ENCODE measurements at regions not wholly inside any gene's neighbourhood (a gene's known extent, or its start where the extent isn't known, plus 50 kb on each side); places are given as distances from the start of the nearest gene placed in this dataset.
"Not testable (repeated sequence)": the region's sequence is repeated elsewhere in the genome, so short reads cannot be mapped to it uniquely, and the experiment has no call there.

DNA sequence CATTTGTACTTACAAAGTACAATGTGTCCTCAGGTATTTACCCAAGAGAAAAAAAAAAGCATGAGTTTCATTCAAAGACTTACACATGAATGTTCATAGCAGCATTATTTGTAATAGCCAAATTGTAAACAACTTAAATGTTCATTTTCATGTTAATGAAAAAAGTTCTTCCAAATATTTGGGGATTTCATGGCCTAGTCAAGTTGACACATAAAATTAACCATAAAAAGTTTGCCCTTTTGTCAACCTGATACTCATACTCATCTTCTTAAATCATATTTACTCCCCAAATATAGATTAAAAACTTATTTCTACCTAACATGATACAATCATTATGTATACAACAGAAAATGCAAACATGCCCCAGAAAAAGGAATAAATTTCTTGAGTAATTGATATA is 112.5 kb upstream of the EMCN start:
- H3K27me3 ChIP-seq = no peaks in the 10 kb centered on the region
- H3K4me3 ChIP-seq = no peak overlapping the region
- no peaks in the 10 kb centered on the region for H3K36me3 ChIP-seq
- intact Hi-C loops (cut with DNase I) = no loop called here
- no peak overlapping the region for H3K27ac ChIP-seq
- TF ChIP-seq, protein P1, sequence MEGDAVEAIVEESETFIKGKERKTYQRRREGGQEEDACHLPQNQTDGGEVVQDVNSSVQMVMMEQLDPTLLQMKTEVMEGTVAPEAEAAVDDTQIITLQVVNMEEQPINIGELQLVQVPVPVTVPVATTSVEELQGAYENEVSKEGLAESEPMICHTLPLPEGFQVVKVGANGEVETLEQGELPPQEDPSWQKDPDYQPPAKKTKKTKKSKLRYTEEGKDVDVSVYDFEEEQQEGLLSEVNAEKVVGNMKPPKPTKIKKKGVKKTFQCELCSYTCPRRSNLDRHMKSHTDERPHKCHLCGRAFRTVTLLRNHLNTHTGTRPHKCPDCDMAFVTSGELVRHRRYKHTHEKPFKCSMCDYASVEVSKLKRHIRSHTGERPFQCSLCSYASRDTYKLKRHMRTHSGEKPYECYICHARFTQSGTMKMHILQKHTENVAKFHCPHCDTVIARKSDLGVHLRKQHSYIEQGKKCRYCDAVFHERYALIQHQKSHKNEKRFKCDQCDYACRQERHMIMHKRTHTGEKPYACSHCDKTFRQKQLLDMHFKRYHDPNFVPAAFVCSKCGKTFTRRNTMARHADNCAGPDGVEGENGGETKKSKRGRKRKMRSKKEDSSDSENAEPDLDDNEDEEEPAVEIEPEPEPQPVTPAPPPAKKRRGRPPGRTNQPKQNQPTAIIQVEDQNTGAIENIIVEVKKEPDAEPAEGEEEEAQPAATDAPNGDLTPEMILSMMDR (IDR thresholded peaks at IDR 0.05) = no peak
- no peak for TF ChIP-seq POLR2A (IDR thresholded peaks at IDR 0.05)
- no peak for DNase-seq
- H3K9me3 ChIP-seq = peaks cover 0 to 8% (median 5%) of the 10 kb centered on the region in 3 donors
- H3K4me1 ChIP-seq = no peaks in the 10 kb centered on the region

DNA sequence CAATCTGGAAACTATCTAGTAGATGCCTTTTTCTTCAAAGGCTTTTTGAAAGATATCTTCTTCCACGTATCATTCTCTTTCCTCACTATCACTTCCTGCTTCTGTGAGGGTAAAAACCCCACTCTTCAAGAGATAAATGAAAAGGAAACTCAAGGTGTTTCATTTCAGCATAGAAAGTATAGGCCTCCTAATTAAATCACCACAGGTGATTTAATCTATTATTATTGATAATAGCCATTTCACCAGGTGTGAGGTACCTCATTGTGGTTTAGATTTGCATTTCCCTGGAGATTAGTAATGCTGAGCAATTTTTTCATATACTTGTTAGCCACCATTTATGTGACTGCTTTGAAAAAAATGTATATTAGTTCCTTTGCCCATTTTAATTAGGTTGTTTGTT is 92.0 kb upstream of the EMCN start:
- no peaks in the 10 kb centered on the region for H3K36me3 ChIP-seq
- H3K4me3 ChIP-seq = no peak overlapping the region
- intact Hi-C loops (cut with DNase I) = no loop called here
- TF ChIP-seq POLR2A (IDR thresholded peaks at IDR 0.05) = no peak
- TF ChIP-seq, protein P1 (IDR thresholded peaks at IDR 0.05) = no peak
- 73 to 88% methylated on average over 1 of the region's 1 CpG for WGBS, 2 donors
- H3K4me1 ChIP-seq = no peaks in the 10 kb centered on the region
- no peaks in the 10 kb centered on the region for H3K27me3 ChIP-seq
- no peaks in the 10 kb centered on the region for H3K9me3 ChIP-seq
- no peak overlapping the region for H3K27ac ChIP-seq
- no peak for DNase-seq

DNA sequence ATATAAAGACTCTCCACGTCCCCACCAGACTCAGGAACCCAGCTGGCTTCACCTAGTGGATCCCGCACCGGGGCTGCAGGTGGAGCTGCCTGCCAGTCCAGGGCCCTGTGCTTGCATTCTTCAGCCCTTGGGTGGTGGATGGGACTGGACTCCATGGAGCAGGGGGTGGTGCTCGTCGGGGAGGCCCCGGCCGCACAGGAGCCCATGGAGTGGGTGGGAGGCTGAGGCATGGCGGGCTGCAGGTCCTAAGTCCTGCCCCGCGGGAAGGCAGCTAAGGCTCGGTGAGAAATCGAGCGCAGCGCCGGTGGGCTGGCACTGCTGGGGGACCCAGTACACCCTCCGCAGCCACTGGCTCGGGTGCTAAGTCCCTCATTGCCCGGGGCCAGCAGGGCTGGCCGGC is 90.8 kb upstream of the EMCN start:
- H3K9me3 ChIP-seq; H3K4me1 ChIP-seq; H3K27ac ChIP-seq; DNase-seq; H3K27me3 ChIP-seq; H3K36me3 ChIP-seq; H3K4me3 ChIP-seq; intact Hi-C loops (cut with DNase I): not testable (repeated sequence)
- WGBS, 2 donors = 100% methylated on average over 2 of the region's 19 CpGs; no CpG with 5 or more reads in 1 of the 2 donors

DNA sequence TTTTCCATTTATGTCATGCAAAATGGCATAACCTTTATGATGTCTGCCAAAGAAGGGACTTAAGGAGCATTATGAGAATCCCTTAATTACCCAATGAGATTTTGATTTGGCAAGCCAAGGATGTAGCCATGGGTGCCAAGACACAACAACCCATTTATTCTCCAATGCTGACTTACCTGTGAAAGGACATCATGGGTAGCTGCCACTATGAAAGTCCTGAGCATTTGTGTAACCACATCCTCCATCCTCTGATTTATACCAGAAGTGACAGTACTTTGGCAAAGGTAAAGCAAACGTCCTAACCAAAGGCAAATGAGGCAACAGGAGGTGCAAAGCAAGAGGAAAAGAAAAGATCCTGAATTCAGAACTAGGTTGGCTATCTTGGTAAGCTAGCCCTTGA is 87.3 kb upstream of the EMCN start:
- WGBS, 2 donors = 7 to 17% methylated on average over 1 of the region's 1 CpG
- no peaks in the 10 kb centered on the region for H3K27me3 ChIP-seq
- no peaks in the 10 kb centered on the region for H3K36me3 ChIP-seq
- H3K9me3 ChIP-seq = no peaks in the 10 kb centered on the region
- no peak overlapping the region for H3K27ac ChIP-seq
- H3K4me3 ChIP-seq = no peak overlapping the region
- no peaks in the 10 kb centered on the region for H3K4me1 ChIP-seq
- TF ChIP-seq POLR2A (IDR thresholded peaks at IDR 0.05) = no peak
- TF ChIP-seq, protein P1 (IDR thresholded peaks at IDR 0.05) = no peak
- intact Hi-C loops (cut with DNase I) = no loop called here
- DNase-seq = no peak

DNA sequence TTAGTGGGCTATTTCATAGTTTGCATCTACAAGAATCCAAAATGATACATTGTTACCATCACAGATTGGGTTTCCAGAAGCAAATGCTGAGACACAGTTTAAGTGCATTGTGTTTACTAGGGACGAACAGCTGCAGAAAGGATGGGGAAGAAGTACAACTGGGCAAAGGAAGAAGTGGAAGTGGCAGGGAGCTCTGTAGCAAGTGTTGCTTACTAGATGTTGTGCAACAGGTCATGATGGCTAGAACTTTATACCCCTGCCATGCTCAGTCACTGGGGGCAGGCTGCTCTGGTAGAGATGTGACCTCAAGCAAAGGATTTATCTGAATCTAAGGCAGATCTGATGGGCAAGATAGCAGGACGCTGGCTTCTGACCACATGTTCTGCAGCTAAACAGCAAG is 76.1 kb upstream of the EMCN start:
- TF ChIP-seq POLR2A (IDR thresholded peaks at IDR 0.05) = no peak
- TF ChIP-seq, protein P1 (IDR thresholded peaks at IDR 0.05) = no peak
- H3K4me1 ChIP-seq = peaks cover 0 to 8% (median 0%) of the 10 kb centered on the region in 3 donors
- H3K36me3 ChIP-seq = no peaks in the 10 kb centered on the region
- H3K27me3 ChIP-seq = no peaks in the 10 kb centered on the region
- 31 to 47% methylated on average over 2 of the region's 2 CpGs for WGBS, 2 donors
- no peak for DNase-seq
- no peak overlapping the region for H3K4me3 ChIP-seq
- no peak overlapping the region for H3K27ac ChIP-seq
- H3K9me3 ChIP-seq = no peaks in the 10 kb centered on the region
- intact Hi-C loops (cut with DNase I) = no loop called here

DNA sequence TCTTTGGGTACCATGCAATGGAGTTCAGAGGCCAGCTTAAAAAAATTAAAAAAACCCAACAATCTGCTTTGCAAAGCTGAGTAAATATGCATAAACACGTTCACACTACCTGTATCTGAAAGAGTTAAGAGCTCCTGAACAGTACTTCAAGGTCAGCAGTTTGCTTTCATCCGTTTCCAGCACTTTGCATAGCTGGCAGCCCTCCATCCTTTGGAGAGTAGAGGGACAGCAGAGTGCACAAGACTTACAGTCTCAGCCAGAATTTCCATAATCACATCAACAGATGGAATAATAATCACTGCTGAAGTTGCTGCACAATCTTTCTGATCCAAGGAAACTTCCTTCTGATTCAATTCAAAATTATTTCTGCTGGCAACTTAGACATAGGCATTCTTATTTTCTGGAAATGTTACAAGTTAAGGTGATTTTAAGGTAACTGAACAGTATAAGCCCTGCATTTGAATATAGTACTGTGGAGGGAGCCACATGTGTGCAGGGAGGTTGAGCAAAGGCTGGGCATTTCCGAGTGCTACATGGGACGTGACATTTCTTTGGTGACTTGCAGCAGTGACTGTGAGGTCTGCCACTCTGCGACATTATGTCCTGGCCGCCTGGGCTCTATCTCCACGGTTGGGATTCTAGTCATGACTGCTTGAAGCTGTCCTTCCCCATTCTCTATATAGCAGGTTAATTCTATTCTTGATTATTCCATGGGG is 73.5 kb upstream of the EMCN start:
- Histone ChIP-seq H3K27me3 (no peaks in the 10 kb centered on the region), H3K9me3 (no peaks in the 10 kb centered on the region), H3K36me3 (no peaks in the 10 kb centered on the region), H3K4me3 (no peak overlapping the region), H3K27ac (no peak overlapping the region), H3K4me1 (peaks cover 0 to 8% (median 0%) of the 10 kb centered on the region in 3 donors)
- intact Hi-C loops (cut with DNase I) = no loop called here
- TF ChIP-seq, protein P1 (IDR thresholded peaks at IDR 0.05) = no peak
- no peak for TF ChIP-seq POLR2A (IDR thresholded peaks at IDR 0.05)
- WGBS, 2 donors = 43 to 55% methylated on average over 7 of the region's 7 CpGs
- DNase-seq = no peak
